GM12872 (cell line): ENCODE measurements at regions not wholly inside any gene's neighbourhood (a gene's known extent, or its start where the extent isn't known, plus 50 kb on each side); places are given as distances from the start of the nearest gene placed in this dataset.

Experiments used
- TF ChIP-seq, protein P1 (sequence below): IDR thresholded peaks from 3 replicates; pipeline ENCODE4 v1.5.1; 2011; ENCODE audit warnings: low read depth, mild to moderate bottlenecking, low read length, moderate library complexity; ENCODE audit not compliant: insufficient read depth

DNA sequence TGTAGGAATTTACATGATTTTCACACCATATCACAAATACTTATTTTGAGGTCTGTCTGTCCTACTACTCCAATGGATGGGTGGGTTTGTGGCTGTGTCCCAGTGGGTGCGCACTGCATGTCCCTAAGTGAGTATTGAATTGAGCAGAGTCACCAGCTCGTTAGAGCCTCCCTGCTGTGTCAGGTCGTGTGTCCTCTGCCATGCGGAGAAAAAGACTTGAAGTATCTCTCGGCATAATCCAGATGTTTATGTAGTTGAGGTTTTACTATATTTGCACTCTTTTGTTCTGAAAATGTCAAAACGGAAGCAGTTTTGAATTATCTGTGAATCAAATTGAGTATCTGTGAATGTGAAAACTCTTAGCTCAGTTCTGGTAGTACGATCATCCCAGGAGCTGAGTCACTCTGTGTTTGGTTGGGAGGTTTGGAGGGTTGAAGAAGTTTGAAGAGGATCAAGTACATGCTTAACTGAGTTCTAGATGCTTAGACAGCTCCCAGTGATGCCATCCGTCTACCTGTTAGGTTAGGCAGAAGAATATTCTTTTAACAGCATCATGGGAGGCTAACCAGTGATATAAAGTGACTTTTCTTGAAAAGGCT lies 194.2 kb downstream of the TENT4A start:
- TF ChIP-seq, protein P1, sequence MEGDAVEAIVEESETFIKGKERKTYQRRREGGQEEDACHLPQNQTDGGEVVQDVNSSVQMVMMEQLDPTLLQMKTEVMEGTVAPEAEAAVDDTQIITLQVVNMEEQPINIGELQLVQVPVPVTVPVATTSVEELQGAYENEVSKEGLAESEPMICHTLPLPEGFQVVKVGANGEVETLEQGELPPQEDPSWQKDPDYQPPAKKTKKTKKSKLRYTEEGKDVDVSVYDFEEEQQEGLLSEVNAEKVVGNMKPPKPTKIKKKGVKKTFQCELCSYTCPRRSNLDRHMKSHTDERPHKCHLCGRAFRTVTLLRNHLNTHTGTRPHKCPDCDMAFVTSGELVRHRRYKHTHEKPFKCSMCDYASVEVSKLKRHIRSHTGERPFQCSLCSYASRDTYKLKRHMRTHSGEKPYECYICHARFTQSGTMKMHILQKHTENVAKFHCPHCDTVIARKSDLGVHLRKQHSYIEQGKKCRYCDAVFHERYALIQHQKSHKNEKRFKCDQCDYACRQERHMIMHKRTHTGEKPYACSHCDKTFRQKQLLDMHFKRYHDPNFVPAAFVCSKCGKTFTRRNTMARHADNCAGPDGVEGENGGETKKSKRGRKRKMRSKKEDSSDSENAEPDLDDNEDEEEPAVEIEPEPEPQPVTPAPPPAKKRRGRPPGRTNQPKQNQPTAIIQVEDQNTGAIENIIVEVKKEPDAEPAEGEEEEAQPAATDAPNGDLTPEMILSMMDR: no peak

DNA sequence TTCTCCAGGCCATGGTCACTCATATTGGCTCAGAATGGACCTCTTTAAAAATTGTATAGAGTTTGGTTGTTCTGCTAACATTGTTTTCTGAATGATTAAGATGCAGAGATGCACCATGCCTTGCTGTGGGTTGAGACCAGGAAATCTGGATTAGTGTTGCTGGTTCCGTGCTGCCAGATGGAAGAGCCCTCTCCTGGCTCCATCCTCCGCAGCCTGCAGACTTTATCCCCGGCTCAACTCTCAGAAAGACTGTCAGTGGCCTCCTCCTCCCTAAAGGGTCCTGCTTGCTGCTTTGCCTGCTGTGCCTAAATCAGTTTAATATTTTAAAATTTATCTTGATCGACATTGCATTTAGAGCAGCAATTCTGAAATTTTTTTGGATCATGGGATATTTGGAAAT lies 196.7 kb downstream of the TENT4A start:
- TF ChIP-seq, protein P1: no peak

DNA sequence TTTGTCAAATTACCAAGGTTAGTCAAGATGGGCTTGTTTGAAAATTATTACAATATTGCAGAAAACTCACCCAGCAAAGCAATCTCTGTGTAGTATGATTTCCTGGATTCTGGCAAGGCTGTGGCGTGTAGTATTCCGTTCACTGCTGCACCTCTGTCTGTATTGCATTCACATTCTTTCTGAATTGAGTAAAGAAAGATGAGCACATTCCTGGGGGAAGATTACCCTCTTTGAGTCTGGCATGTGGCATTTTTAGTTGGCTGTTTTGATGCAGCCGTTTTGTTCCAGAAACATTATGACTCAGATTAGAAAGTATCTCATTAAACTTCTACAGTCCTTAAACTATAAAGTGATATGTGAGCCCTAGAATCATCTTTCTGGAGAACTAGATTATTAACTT lies 197.7 kb downstream of the TENT4A start:
- TF ChIP-seq, protein P1: no peak

DNA sequence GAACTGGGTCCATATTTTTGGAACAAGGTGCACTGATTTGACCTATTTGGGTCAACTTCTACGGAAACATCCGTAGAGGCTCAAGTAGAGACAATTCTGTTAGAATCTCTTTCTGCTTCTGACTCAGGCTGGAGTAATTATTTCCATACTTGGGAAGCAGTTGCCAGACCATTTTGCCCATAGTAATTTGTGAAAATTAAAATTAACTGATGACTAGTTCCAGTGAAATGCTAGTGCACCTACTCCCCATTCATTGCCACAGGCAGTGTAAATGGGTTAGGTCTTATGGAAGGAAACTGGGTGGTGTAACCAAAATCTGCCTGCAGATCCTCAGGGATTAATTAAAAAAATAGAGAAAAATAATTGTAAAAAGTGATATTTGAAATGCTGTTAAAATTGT lies 201.1 kb downstream of the TENT4A start:
- TF ChIP-seq, protein P1: no peak

DNA sequence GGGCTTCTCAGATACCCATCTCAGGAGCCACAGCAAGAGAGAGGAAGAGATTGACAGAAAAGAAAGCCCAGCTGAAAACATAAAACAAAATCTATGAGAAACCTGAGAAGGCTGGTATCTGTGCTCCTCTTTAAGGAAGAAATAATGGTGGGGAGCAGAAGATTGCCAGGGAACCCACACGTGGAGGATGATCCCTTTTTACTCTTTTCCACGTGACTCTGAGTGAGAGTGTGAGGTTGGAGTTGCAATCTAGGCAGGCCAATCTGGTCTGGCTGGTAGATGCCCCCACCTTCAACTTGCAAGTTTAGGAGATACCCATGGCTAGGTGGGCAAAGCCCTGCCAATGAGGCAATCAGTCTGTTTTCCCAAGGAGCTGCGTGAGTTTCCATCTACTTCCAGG lies 202.3 kb downstream of the TENT4A start:
- TF ChIP-seq, protein P1: no peak

DNA sequence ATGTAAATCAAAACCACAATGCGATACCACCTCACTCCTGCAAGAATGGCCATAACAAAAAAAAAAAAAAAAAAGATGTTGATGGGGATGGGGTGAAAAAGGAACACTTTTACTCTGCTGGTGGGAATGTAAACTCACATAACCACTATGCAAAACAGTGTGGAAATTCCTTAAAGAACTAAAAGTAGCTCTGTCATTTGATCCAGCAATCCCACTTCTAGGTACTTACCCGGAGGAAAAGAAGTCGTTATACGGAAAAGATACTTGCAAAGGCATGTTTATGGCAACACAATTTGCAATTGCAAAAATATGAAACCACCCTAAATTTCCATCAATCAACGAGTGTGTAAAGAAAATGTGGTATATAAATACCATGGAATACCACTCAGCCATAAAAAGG lies 205.0 kb downstream of the TENT4A start:
- TF ChIP-seq, protein P1: no peak

DNA sequence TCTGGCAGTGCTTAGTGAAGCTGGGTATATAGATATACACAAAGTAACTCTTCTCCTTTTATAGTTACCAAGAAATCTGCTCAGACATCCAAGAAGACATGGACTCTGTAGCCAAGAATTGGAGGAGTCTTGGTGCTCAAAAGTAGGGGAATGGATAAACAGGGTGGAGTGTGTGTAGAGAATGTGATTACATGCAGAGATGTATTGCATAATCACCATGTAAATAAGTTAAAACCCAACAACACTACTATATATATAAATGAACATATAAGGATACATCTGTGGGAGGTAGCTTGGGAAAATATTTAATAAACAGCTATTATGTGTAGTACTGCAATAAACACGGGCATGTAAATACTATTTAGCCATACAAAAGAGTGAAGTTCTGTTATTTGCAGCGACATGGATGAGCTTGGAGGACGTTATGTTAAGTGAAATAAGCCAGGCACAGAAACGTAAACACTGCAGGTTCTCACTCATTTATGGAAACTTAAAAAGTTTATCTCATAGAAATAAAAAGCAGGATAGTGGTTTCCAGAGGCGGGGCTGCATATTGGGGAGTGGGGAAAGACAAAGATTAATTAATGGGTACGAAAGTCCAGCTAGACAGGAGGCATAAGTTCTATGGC lies 207.5 kb downstream of the TENT4A start:
- TF ChIP-seq, protein P1: no peak
